ENCODE measurements at regions not wholly inside any gene's neighbourhood (a gene's known extent, or its start where the extent isn't known, plus 50 kb on each side); places are given as distances from the start of the nearest gene placed in this dataset.

GRCh38 chr18:78899241-78899640 lies 80.4 kb upstream of the SALL3 start:
- H3K4me1 ChIP-seq = no peaks in the 10 kb centered on the region
- TF ChIP-seq POLR2AphosphoS5 (IDR thresholded peaks at IDR 0.05; ENCODE audit: insufficient read depth in 1 of 2, low read depth in 1 of 2) (no peak), POLR2A (IDR thresholded peaks at IDR 0.05) (no peak), CTCF (IDR thresholded peaks at IDR 0.05) (no peak)
- H3K9me3 ChIP-seq = no peaks in the 10 kb centered on the region
- no peak overlapping the region for H3K4me3 ChIP-seq
- no peak overlapping the region for H3K27ac ChIP-seq
- H3K27me3 ChIP-seq = no peaks in the 10 kb centered on the region
- no peaks in the 10 kb centered on the region for H3K36me3 ChIP-seq
- intact Hi-C loops (cut with DNase I) = no loop called here
- DNase-seq (ENCODE audit: extremely low spot score in 2 of 2) = peak in 1 of 2 donors; percentile 22

GRCh38 chr18:78900938-78901909 lies 78.4 kb upstream of the SALL3 start:
- H3K27me3 ChIP-seq = no peaks in the 10 kb centered on the region
- H3K27ac ChIP-seq = no peak overlapping the region
- TF ChIP-seq CTCF (IDR thresholded peaks at IDR 0.05) = no peak
- no peak for TF ChIP-seq POLR2A (IDR thresholded peaks at IDR 0.05)
- TF ChIP-seq POLR2AphosphoS5 (IDR thresholded peaks at IDR 0.05; ENCODE audit: insufficient read depth in 1 of 2, low read depth in 1 of 2) = no peak
- intact Hi-C loops (cut with DNase I) = no loop called here
- no peaks in the 10 kb centered on the region for H3K36me3 ChIP-seq
- H3K4me1 ChIP-seq = no peaks in the 10 kb centered on the region
- DNase-seq (ENCODE audit: extremely low spot score in 2 of 2) = peak; percentile 31 to 62
- H3K9me3 ChIP-seq = no peaks in the 10 kb centered on the region
- H3K4me3 ChIP-seq = no peak overlapping the region

- TF ChIP-seq POLR2AphosphoS5 (IDR thresholded peaks at IDR 0.05; ENCODE audit: insufficient read depth in 1 of 2, low read depth in 1 of 2) (no peak), CTCF (IDR thresholded peaks at IDR 0.05) (no peak), POLR2A (IDR thresholded peaks at IDR 0.05) (no peak)
- Histone ChIP-seq H3K27me3 (no peaks in the 10 kb centered on the region), H3K9me3 (no peaks in the 10 kb centered on the region), H3K36me3 (no peaks in the 10 kb centered on the region), H3K4me3 (no peak overlapping the region), H3K27ac (no peak overlapping the region), H3K4me1 (no peaks in the 10 kb centered on the region)
- peak; percentile 56 to 91 for DNase-seq (ENCODE audit: extremely low spot score in 2 of 2)
- intact Hi-C loops (cut with DNase I) = no loop called here
These were observed 77.5 kb upstream of the SALL3 start for GRCh38 chr18:78901923-78902794.

DNA sequence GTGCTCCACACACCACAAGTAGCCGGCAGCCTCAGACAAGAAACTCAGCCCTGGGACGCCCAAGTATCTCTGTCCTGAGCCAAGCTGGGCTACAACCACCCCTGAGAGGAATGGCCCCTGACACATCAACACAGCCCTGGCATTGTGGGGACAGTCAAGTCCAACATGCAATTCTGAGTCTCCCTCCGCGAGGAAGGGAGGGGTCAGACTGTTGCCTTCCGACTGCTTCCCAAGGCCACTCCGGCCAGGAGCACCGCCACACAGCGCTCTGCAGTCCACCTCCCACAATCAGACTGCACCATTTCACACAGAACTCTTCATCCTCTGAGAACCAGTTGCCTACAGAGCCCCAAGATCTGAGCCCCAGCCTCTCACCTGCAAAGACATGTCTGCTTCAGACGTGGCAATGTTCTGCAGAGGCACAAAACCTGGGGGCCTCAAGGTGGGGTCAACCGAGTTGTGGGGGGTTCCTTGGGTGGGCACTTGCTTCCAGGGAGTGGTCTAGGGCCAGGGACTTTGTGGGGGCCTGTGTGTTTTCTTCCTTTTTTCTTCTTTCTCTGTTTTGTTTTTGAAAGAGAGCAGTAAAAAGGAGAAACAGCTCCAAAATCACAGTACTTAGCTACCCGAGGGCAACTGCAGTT lies 76.7 kb upstream of the SALL3 start:
- peak; percentile 70 to 72 for DNase-seq (ENCODE audit: extremely low spot score in 2 of 2)
- Histone ChIP-seq H3K36me3 (no peaks in the 10 kb centered on the region), H3K4me3 (no peak overlapping the region), H3K27ac (no peak overlapping the region), H3K4me1 (no peaks in the 10 kb centered on the region), H3K27me3 (no peaks in the 10 kb centered on the region), H3K9me3 (no peaks in the 10 kb centered on the region)
- intact Hi-C loops (cut with DNase I) = no loop called here
- no peak for TF ChIP-seq CTCF (IDR thresholded peaks at IDR 0.05)
- TF ChIP-seq POLR2AphosphoS5 (IDR thresholded peaks at IDR 0.05; ENCODE audit: insufficient read depth in 1 of 2, low read depth in 1 of 2) = no peak
- no peak for TF ChIP-seq POLR2A (IDR thresholded peaks at IDR 0.05)

Measured in vagina (tissue), 2 donors.